ENCODE measurements at regions not wholly inside any gene's neighbourhood (a gene's known extent, or its start where the extent isn't known, plus 50 kb on each side); places are given as distances from the start of the nearest gene placed in this dataset.

- no peak for DNase-seq (ENCODE audit: low spot score in 2 of 2)
- peak; percentile 58 for ATAC-seq
Measured at GRCh38 chr14:65243766-65244442, 141.6 kb upstream of the MAX start.

GRCh38 chr14:65249471-65250161, 147.3 kb upstream of the MAX start:
- Mint-ChIP-seq H3K4me1 (peaks cover 5% of the 10 kb centered on the region), H3K36me3 (no peaks in the 10 kb centered on the region), H3K27ac (no peak overlapping the region), H3K9me3 (no peaks in the 10 kb centered on the region), H3K4me3 (no peak overlapping the region)
- DNase-seq (ENCODE audit: low spot score in 2 of 2) (no peak), ATAC-seq (no peak)

More at GRCh38 chr14:65243766-65244442, 141.6 kb upstream of the MAX start:
- no peaks in the 10 kb centered on the region for H3K36me3 Mint-ChIP-seq
- H3K9me3 Mint-ChIP-seq, result no peaks in the 10 kb centered on the region
- no peak overlapping the region for H3K4me3 Mint-ChIP-seq
- H3K27ac Mint-ChIP-seq, result no peak overlapping the region
- H3K4me1 Mint-ChIP-seq, result peaks cover 5% of the 10 kb centered on the region

DNA sequence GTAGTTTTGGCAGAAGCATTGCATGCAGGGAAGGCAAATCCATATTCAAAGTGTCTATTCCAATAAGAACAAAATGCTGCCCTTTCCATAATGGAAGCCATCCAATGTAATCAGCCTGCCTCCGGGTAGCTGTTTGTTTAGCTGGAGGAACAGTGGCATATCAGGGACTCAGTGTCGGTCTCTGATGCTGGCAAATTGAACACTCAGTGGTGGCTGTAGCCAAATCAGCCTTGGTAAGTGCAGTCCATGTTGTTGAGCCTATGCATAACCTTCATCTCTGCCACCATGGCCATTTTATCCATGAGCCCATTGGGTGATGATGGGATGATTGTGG, 147.8 kb upstream of the MAX start:
- H3K4me1 Mint-ChIP-seq, result peaks cover 8% of the 10 kb centered on the region
- no peak for DNase-seq (ENCODE audit: low spot score in 2 of 2)
- H3K9me3 Mint-ChIP-seq, result no peaks in the 10 kb centered on the region

GRCh38 chr14:65251213-65251612, 148.9 kb upstream of the MAX start:
- Mint-ChIP-seq H3K9me3 (no peaks in the 10 kb centered on the region), H3K4me1 (peaks cover 12% of the 10 kb centered on the region), H3K4me3 (no peak overlapping the region), H3K36me3 (no peaks in the 10 kb centered on the region), H3K27ac (peak overlapping the region; percentile 33)
- ATAC-seq (no peak), DNase-seq (ENCODE audit: low spot score in 2 of 2) (no peak)

More for the DNA sequence above, 147.8 kb upstream of the MAX start:
- no peak overlapping the region for H3K4me3 Mint-ChIP-seq
- H3K27ac Mint-ChIP-seq, result no peak overlapping the region
- H3K36me3 Mint-ChIP-seq, result no peaks in the 10 kb centered on the region
- ATAC-seq, result no peak

DNA sequence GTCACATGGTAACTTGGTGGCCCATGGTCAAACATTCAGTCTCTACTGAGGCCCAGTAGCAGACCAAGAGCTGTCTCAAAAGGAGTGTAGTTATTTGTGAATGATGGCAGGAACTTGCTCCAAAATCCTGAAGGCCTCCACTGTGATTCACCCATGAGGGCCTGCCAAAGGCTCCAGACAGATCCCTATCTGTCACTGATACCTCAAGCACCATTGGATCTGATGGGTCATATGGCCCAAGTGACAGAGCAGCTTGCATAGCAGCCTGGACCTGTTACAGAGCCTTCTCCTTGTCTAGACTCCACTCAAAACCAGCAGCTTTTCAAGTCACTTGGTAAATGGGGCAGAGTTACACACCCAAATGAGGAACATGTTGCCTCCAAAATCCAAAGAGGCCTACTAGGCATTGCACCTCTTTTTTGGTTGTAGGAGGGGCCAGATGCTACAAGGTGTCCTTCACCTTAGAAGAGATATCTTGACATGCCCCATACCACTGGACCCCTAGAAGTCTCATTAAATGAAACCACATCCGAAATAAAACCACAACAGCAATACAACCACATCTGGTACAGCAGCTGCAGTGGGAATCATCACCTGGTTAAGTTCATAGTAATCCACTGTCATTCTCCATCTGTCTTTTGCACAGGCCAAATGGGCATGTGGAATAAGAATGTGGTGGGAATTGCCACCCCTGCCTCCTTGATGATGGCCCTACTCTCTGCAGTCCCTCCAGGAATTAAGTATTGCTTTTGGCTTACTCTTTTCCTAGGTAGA, 150.4 kb upstream of the MAX start:
- no peaks in the 10 kb centered on the region for H3K9me3 Mint-ChIP-seq
- DNase-seq (ENCODE audit: low spot score in 2 of 2) (no peak), ATAC-seq (no peak)
- no peaks in the 10 kb centered on the region for H3K36me3 Mint-ChIP-seq
- peaks cover 12% of the 10 kb centered on the region for H3K4me1 Mint-ChIP-seq
- no peak overlapping the region for H3K27ac Mint-ChIP-seq
- H3K4me3 Mint-ChIP-seq, result no peak overlapping the region

DNA sequence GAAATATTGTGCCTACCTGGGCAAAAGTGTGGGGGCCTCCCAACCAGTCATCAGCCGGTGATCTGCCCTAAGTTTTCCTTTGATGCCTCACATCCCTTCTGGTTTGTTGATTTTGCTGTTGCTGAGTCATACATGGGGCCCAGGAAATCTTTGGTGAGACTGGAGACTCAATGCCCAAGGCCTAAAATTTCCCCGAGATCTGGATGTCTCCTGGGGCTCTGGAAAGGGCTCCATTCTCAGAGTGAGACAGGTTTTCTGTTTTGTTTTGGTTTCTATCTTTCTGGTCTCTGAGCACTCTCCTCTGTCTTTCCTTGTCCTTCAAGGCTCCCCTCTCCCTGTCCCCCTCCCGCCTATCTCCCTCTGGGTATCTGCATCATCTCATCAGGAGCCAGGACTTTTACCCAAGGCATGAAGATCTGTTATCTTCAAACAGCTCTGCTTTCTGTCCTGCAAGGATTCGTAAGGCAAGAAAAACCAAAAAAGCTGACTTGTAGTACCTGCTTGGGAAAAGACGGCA, 152.8 kb upstream of the MAX start:
- Mint-ChIP-seq H3K9me3 (no peaks in the 10 kb centered on the region), H3K4me3 (no peak overlapping the region), H3K27ac (peak overlapping the region; percentile 63), H3K4me1 (peaks cover 16% of the 10 kb centered on the region), H3K36me3 (no peaks in the 10 kb centered on the region)
- ATAC-seq (no peak), DNase-seq (ENCODE audit: low spot score in 2 of 2) (no peak)

GRCh38 chr14:65255583-65256461, 153.5 kb upstream of the MAX start:
- Mint-ChIP-seq H3K4me1 (peaks cover 17% of the 10 kb centered on the region), H3K27ac (no peak overlapping the region), H3K36me3 (no peaks in the 10 kb centered on the region), H3K4me3 (no peak overlapping the region), H3K9me3 (no peaks in the 10 kb centered on the region)
- DNase-seq (ENCODE audit: low spot score in 2 of 2) (no peak), ATAC-seq (no peak)

GRCh38 chr14:65256714-65257113, 154.4 kb upstream of the MAX start:
- H3K27ac Mint-ChIP-seq, result no peak overlapping the region

DNA sequence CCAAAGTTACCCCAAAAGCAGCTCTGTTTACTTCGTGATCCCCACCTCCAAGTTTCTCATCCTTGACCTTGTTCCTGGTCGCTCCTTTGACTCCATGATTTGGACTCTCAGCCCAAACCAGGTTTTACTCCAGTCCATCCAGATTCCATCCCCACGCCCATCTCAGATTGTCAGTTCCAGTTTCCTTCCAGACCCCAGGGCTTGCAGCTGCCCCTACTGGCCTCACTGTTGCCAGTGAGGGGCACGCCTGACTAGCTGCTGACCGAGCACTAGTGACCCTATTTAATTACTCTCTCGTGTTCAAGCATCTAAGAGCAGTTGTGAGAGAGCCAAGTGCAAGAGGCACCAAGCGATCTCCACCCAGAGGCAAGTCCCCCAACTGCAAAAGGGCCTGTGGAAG, 155.1 kb upstream of the FUT8 start:
- H3K4me1 Mint-ChIP-seq, result peaks cover 17% of the 10 kb centered on the region
- no peaks in the 10 kb centered on the region for H3K36me3 Mint-ChIP-seq
- no peak for ATAC-seq
- H3K27ac Mint-ChIP-seq, result no peak overlapping the region
- no peak for DNase-seq (ENCODE audit: low spot score in 2 of 2)
- no peaks in the 10 kb centered on the region for H3K9me3 Mint-ChIP-seq
- H3K4me3 Mint-ChIP-seq, result no peak overlapping the region

More at GRCh38 chr14:65256714-65257113, 154.4 kb upstream of the MAX start:
- Mint-ChIP-seq H3K9me3 (no peaks in the 10 kb centered on the region), H3K36me3 (no peaks in the 10 kb centered on the region), H3K4me1 (peaks cover 17% of the 10 kb centered on the region), H3K4me3 (no peak overlapping the region)
- DNase-seq (ENCODE audit: low spot score in 2 of 2) (no peak), ATAC-seq (no peak)

DNA sequence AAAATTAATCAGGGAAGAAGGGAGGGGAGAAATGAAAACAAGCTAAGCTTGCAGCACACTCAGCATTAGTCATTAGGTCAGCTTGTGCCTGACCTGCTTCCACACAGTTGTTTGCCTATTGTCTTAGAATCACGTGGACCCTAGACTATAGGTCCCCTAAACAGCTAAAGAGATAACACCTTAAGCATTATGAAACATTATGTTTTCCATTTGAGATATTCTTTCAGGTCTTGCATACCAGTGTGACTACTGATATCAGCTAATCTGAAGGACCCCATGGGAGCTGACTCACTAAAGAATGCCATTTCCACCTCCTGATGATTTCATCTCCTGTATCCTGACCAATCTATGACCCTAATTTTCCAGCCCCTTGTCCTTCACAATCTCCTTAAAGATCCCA, 154.1 kb upstream of the FUT8 start:
- peaks cover 13% of the 10 kb centered on the region for H3K4me1 Mint-ChIP-seq
- ATAC-seq (no peak), DNase-seq (ENCODE audit: low spot score in 2 of 2) (no peak)
- H3K4me3 Mint-ChIP-seq, result no peak overlapping the region
- H3K9me3 Mint-ChIP-seq, result no peaks in the 10 kb centered on the region
- H3K36me3 Mint-ChIP-seq, result no peaks in the 10 kb centered on the region
- no peak overlapping the region for H3K27ac Mint-ChIP-seq

- no peak overlapping the region for H3K27ac Mint-ChIP-seq
- H3K4me1 Mint-ChIP-seq, result peaks cover 13% of the 10 kb centered on the region
- no peak overlapping the region for H3K4me3 Mint-ChIP-seq
- DNase-seq (ENCODE audit: low spot score in 2 of 2) (no peak), ATAC-seq (no peak)
- no peaks in the 10 kb centered on the region for H3K9me3 Mint-ChIP-seq
- no peaks in the 10 kb centered on the region for H3K36me3 Mint-ChIP-seq
Measured at GRCh38 chr14:65259000-65259399, 153.5 kb upstream of the FUT8 start.

DNA sequence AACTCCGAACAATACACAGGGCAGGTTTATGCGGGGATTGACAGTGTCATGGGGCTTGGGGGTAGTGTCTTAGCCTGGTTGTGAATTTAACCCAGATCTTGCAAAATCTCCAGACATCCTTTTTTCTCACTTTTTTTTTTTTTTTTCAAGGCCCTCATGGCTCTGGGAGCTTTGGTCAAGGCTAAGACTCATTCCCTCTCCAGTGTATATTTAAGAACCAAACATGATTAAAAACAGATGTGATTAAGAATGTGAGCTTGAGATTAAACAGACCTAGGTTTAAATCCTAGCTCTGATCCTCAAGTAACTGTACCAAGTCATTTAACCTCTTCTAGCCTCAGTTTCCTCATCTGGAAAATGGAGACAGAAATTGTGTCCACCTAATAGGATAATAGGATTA, 151.7 kb upstream of the FUT8 start:
- H3K27ac Mint-ChIP-seq, result no peak overlapping the region

GRCh38 chr14:65261425-65261920, 151.1 kb upstream of the FUT8 start:
- Mint-ChIP-seq H3K27ac (no peak overlapping the region), H3K4me3 (no peak overlapping the region), H3K9me3 (no peaks in the 10 kb centered on the region), H3K4me1 (peaks cover 5% of the 10 kb centered on the region), H3K36me3 (no peaks in the 10 kb centered on the region)
- peak; percentile 56 for ATAC-seq
- no peak for DNase-seq (ENCODE audit: low spot score in 2 of 2)

More for the DNA sequence above, 151.7 kb upstream of the FUT8 start:
- H3K4me3 Mint-ChIP-seq, result no peak overlapping the region
- H3K36me3 Mint-ChIP-seq, result no peaks in the 10 kb centered on the region
- no peaks in the 10 kb centered on the region for H3K9me3 Mint-ChIP-seq
- ATAC-seq (no peak), DNase-seq (ENCODE audit: low spot score in 2 of 2) (no peak)
- peaks cover 5% of the 10 kb centered on the region for H3K4me1 Mint-ChIP-seq

DNA sequence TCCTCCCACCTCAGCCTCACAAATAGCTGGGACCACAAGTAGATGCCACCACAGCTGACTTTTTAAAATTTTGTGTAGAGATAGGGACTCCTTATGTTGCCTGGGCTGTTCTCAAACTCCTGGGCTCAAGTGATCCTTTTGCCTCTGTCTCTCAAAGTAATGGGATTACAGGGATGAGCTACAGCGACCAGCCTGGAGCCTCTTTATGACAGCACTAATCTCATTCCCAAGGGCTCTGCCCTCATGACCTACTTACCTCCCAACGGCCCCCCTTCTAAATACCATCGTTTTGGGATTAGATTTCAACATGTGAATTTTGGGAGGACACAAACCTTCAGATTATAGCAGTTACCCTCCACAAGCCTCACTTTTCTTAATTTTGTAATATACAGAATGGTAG, 150.6 kb upstream of the FUT8 start:
- no peak for ATAC-seq
- no peaks in the 10 kb centered on the region for H3K9me3 Mint-ChIP-seq
- H3K4me3 Mint-ChIP-seq, result no peak overlapping the region

More for the DNA sequence above, 150.6 kb upstream of the FUT8 start:
- no peak for DNase-seq (ENCODE audit: low spot score in 2 of 2)
- Mint-ChIP-seq H3K36me3 (no peaks in the 10 kb centered on the region), H3K27ac (no peak overlapping the region), H3K4me1 (peaks cover 5% of the 10 kb centered on the region)

Data from stimulated activated effector memory CD8-positive, alpha-beta T cell treated with anti-CD3 and anti-CD28 coated beads, Interleukin-12 subunit alpha, Interleukin-12 subunit beta, amount 100 ng/mL, for 72 hours (primary cell).